Ramos (cell line): ENCODE measurements at regions not wholly inside any gene's neighbourhood (a gene's known extent, or its start where the extent isn't known, plus 50 kb on each side); places are given as distances from the start of the nearest gene placed in this dataset.

ENCODE experiments used
- in situ Hi-C: fragments of 300-500 bp; cut with MboI; formaldehyde crosslinking; loops from one replicate; pipeline ENCODE4 v1.14.3; 2022; ENCODE audit warnings: low sequenced_read_pairs; ENCODE audit not compliant: unreplicated experiment

- in situ Hi-C loops, result no loop called here
These were observed 170.1 kb downstream of the GATA3 start for GRCh38 chr10:8224591-8224990.

GRCh38 chr10:8225187-8225586, 170.7 kb downstream of the GATA3 start:
- in situ Hi-C loops, result no loop called here

- in situ Hi-C loops, result no loop called here
These were observed 172.8 kb downstream of the GATA3 start for GRCh38 chr10:8227246-8227645.

GRCh38 chr10:8229153-8229552, 174.7 kb downstream of the GATA3 start:
- in situ Hi-C loops, result no loop called here

- in situ Hi-C loops, result no loop called here
These were observed 176.4 kb downstream of the GATA3 start for GRCh38 chr10:8230902-8231301.

GRCh38 chr10:8233049-8233448, 178.6 kb downstream of the GATA3 start:
- in situ Hi-C loops, result no loop called here

GRCh38 chr10:8233832-8234259, 179.4 kb downstream of the GATA3 start:
- in situ Hi-C loops, result no loop called here

- in situ Hi-C loops, result no loop called here
These were observed 181.0 kb downstream of the GATA3 start for GRCh38 chr10:8235253-8236027.

- in situ Hi-C loops, result no loop called here
These were observed 184.5 kb downstream of the GATA3 start for GRCh38 chr10:8238986-8239385.

GRCh38 chr10:8240861-8241260, 186.4 kb downstream of the GATA3 start:
- in situ Hi-C loops, result no loop called here

- in situ Hi-C loops, result no loop called here
These were observed 187.9 kb downstream of the GATA3 start for GRCh38 chr10:8242295-8242872.

GRCh38 chr10:8245131-8245813, 190.8 kb downstream of the GATA3 start:
- in situ Hi-C loops, result no loop called here

GRCh38 chr10:8245814-8246142, 191.3 kb downstream of the GATA3 start:
- in situ Hi-C loops, result no loop called here

- in situ Hi-C loops, result no loop called here
These were observed 192.1 kb downstream of the GATA3 start for GRCh38 chr10:8246548-8246947.

- in situ Hi-C loops, result no loop called here
These were observed 192.7 kb downstream of the GATA3 start for GRCh38 chr10:8247191-8247590.

- in situ Hi-C loops, result no loop called here
These were observed 194.4 kb downstream of the GATA3 start for GRCh38 chr10:8248868-8249267.

GRCh38 chr10:8254350-8254749, 199.9 kb downstream of the GATA3 start:
- in situ Hi-C loops, result no loop called here

- in situ Hi-C loops, result no loop called here
These were observed 200.8 kb downstream of the GATA3 start for GRCh38 chr10:8255301-8255700.

- in situ Hi-C loops, result no loop called here
These were observed 206.2 kb downstream of the GATA3 start for GRCh38 chr10:8260645-8261044.

- in situ Hi-C loops, result no loop called here
These were observed 207.8 kb downstream of the GATA3 start for GRCh38 chr10:8262317-8262716.

GRCh38 chr10:8269976-8270375, 215.5 kb downstream of the GATA3 start:
- in situ Hi-C loops, result no loop called here
